CD4-positive, alpha-beta T cell (primary cell): ENCODE measurements at regions not wholly inside any gene's neighbourhood (a gene's known extent, or its start where the extent isn't known, plus 50 kb on each side); places are given as distances from the start of the nearest gene placed in this dataset.

ENCODE experiments used
- ATAC-seq: fragments of 200-7000 bp; cut with Tn5 transposase; one replicate; pipeline ENCODE4 v1.10.0; 2022; ENCODE audit warnings: mild to moderate bottlenecking; ENCODE audit not compliant: poor library complexity
- CTCF ChIA-PET: fragments of 350-600 bp; sonication (Branson Sonifier 250); formaldehyde crosslinking; loops from one replicate; lab custom pipeline; 2021; ENCODE audit warnings: antibody characterized with exemption, inconsistent platforms; lab: Charles Lee
- POLR2A ChIA-PET: fragments of 350-600 bp; sonication (Branson Sonifier 250); formaldehyde crosslinking; loops from one replicate; lab custom pipeline; 2021; ENCODE audit warnings: antibody characterized with exemption, inconsistent platforms; lab: Charles Lee
- DNase-seq, 14 experiments: peaks; one replicate each; pipeline ENCODE4 v3.0.0-alpha.2; 2013 to 2020; ENCODE audit warnings: mixed read lengths in 2 of 14
- H3K27ac ChIP-seq, 2 donors: one replicate each; pipeline versions ENCODE4 v1.5.1 to v1.7.0; 2013; ENCODE audit warnings: low read length in 2 of 2, low read depth in 1 of 2, mild to moderate bottlenecking in 1 of 2
- H3K27me3 ChIP-seq, 2 experiments: 1 replicate in 1 of 2; 2 replicates in 1 of 2; pipeline versions ENCODE4 v1.6.1 to v1.7.0; 2013; ENCODE audit warnings: low read length in 2 of 2, control low read depth in 1 of 2, mild to moderate bottlenecking in 1 of 2, moderate library complexity in 1 of 2; ENCODE audit not compliant: insufficient read depth in 2 of 2, control insufficient read depth in 1 of 2
- H3K36me3 ChIP-seq: one replicate; pipeline ENCODE4 v1.6.1; 2013; ENCODE audit warnings: low read length, control low read depth; ENCODE audit not compliant: insufficient read depth
- H3K4me1 ChIP-seq: one replicate; pipeline ENCODE4 v1.6.1; 2013; ENCODE audit warnings: low read length, control low read depth; ENCODE audit not compliant: insufficient read depth
- H3K4me3 ChIP-seq: one replicate; pipeline ENCODE4 v1.5.1; 2013; ENCODE audit warnings: mild to moderate bottlenecking, low read length, moderate library complexity
- H3K9me3 ChIP-seq, 2 experiments: 1 replicate in 1 of 2; 2 replicates in 1 of 2; pipeline versions ENCODE4 v1.6.1 to v1.7.0; 2013; ENCODE audit warnings: low read length in 2 of 2, mild to moderate bottlenecking in 2 of 2, control low read depth in 1 of 2, moderate library complexity in 1 of 2; ENCODE audit not compliant: control insufficient read depth in 1 of 2, insufficient read depth in 1 of 2
- H3K27ac Mint-ChIP-seq: one replicate; pipeline ENCODE4 v1.8.0; 2020; ENCODE audit warnings: mixed read lengths
- H3K27me3 Mint-ChIP-seq: one replicate; pipeline ENCODE4 v1.8.0; 2021; ENCODE audit warnings: mixed read lengths
- H3K36me3 Mint-ChIP-seq: one replicate; pipeline ENCODE4 v1.8.0; 2021; ENCODE audit warnings: low read depth, mixed read lengths
- H3K4me1 Mint-ChIP-seq: one replicate; pipeline ENCODE4 v1.8.0; 2021; ENCODE audit warnings: low read depth, mixed read lengths
- H3K4me3 Mint-ChIP-seq: one replicate; pipeline ENCODE4 v1.8.0; 2020; ENCODE audit warnings: mild to moderate bottlenecking, mixed read lengths
- H3K9me3 Mint-ChIP-seq: one replicate; pipeline ENCODE4 v1.8.0; 2020; ENCODE audit warnings: mixed read lengths
- intact Hi-C, 2 experiments: fragments of 100-400 bp; cut with DNase I in 1 of 2; cut with micrococcal nuclease in 1 of 2; formaldehyde crosslinking; loops; one replicate each; pipeline versions ENCODE4 v1.15.1 to v1.9.0; 2023 to 2025; cut with DNase I, micrococcal nuclease
- TF ChIP-seq, protein P1 (sequence below): fragments of 200-600 bp; IDR thresholded peaks from one replicate; pipeline ENCODE4 v1.8.0; 2022; ENCODE audit warnings: antibody characterized with exemption, mild to moderate bottlenecking

DNA sequence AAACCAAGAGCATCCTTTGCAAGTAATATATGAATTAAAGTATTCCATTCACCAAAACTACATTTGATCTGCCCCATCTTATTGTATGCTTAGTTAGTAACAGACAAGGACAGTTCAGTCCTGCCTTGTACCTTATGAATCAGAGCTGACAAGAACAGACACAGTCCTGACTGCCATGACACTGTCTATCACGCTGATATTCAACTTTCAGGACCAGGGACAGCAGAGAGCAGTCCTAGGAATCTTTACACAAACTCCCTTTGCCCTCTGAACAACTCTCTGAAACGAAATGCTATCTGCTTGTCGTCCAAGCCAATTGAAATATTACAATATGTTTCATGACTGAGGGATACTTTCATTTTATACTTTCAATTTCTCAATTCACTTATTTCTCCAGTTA, 268.6 kb upstream of the VCX start:
- Mint-ChIP-seq H3K36me3 (no peaks in the 10 kb centered on the region), H3K9me3 (no peaks in the 10 kb centered on the region), H3K27me3 (no peaks in the 10 kb centered on the region), H3K4me1 (no peaks in the 10 kb centered on the region), H3K27ac (no peak overlapping the region), H3K4me3 (no peak overlapping the region)
- ATAC-seq (no peak), DNase-seq (no peak)
- H3K27me3 ChIP-seq, result no peaks in the 10 kb centered on the region
- CTCF ChIA-PET, result no interaction called here
- H3K4me1 ChIP-seq, result no peaks in the 10 kb centered on the region
- H3K36me3 ChIP-seq, result no peaks in the 10 kb centered on the region
- POLR2A ChIA-PET, result no interaction called here
- no peaks in the 10 kb centered on the region for H3K9me3 ChIP-seq
- no peak overlapping the region for H3K4me3 ChIP-seq
- H3K27ac ChIP-seq, result no peak overlapping the region
- intact Hi-C loops, result no loop called here
- TF ChIP-seq, protein P1, sequence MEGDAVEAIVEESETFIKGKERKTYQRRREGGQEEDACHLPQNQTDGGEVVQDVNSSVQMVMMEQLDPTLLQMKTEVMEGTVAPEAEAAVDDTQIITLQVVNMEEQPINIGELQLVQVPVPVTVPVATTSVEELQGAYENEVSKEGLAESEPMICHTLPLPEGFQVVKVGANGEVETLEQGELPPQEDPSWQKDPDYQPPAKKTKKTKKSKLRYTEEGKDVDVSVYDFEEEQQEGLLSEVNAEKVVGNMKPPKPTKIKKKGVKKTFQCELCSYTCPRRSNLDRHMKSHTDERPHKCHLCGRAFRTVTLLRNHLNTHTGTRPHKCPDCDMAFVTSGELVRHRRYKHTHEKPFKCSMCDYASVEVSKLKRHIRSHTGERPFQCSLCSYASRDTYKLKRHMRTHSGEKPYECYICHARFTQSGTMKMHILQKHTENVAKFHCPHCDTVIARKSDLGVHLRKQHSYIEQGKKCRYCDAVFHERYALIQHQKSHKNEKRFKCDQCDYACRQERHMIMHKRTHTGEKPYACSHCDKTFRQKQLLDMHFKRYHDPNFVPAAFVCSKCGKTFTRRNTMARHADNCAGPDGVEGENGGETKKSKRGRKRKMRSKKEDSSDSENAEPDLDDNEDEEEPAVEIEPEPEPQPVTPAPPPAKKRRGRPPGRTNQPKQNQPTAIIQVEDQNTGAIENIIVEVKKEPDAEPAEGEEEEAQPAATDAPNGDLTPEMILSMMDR, result no peak

DNA sequence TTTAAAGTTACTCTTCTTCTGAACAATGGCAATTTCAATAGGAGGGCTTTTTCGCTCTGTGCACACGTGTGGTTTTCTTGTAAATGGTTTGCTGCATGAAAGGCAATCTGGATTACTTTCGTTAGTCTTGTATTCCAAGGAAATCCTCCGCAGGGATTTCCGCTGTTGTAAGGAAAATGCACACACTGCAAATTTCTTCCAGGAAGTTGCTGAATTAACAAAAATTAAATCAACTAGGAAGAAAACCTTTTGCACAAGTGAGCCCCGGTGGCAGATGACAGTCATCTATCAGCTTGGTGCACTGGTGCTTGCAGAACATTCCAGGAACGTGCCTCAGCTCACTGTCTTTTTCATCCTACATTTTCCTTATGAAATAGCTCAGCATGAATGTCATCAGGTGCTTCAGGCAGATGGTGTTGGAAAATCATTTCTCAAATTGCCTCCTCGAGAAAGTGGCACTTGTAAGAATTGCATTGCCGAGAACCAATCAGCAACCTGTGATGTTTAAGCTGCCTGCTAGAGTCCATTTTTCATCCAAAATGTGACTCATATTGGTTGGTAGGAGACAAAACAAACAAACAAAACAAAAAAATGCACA, 272.4 kb upstream of the VCX start:
- intact Hi-C loops, result no loop called here
- ChIA-PET POLR2A (no interaction called here), CTCF (no interaction called here)
- Histone ChIP-seq H3K4me3 (no peak overlapping the region), H3K9me3 (no peaks in the 10 kb centered on the region), H3K4me1 (no peaks in the 10 kb centered on the region), H3K27ac (no peak overlapping the region), H3K27me3 (no peaks in the 10 kb centered on the region), H3K36me3 (no peaks in the 10 kb centered on the region)
- Mint-ChIP-seq H3K36me3 (no peaks in the 10 kb centered on the region), H3K9me3 (no peaks in the 10 kb centered on the region), H3K27ac (no peak overlapping the region), H3K4me1 (no peaks in the 10 kb centered on the region), H3K27me3 (no peaks in the 10 kb centered on the region), H3K4me3 (no peak overlapping the region)
- TF ChIP-seq, protein P1, result no peak
- ATAC-seq (no peak), DNase-seq (no peak)

DNA sequence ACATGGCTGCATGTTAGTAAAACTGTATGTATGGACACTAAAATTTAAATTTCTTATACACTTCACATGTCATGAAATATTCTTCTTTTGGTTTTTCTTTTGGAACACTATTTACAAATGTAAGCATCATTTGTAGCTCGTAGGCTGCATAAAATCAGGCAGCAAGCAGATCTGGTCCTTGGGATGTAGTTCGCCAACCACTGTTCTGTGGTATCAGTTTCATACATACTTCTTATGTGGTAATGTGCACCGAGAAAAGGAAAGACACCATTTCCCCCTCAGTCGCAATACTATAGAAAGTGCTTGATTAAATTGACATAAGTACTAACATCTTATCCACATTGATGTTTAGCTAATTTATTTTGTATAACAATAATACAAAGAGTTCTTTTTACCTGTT, 274.4 kb upstream of the VCX start:
- ChIA-PET CTCF (no interaction called here), POLR2A (no interaction called here)
- Mint-ChIP-seq H3K9me3 (no peaks in the 10 kb centered on the region), H3K4me3 (no peak overlapping the region), H3K36me3 (no peaks in the 10 kb centered on the region), H3K27ac (no peak overlapping the region), H3K27me3 (no peaks in the 10 kb centered on the region), H3K4me1 (no peaks in the 10 kb centered on the region)
- no peak for DNase-seq
- H3K27ac ChIP-seq, result no peak overlapping the region
- no peaks in the 10 kb centered on the region for H3K36me3 ChIP-seq
- H3K4me1 ChIP-seq, result no peaks in the 10 kb centered on the region
- intact Hi-C loops, result no loop called here
- TF ChIP-seq, protein P1, result no peak
- no peaks in the 10 kb centered on the region for H3K27me3 ChIP-seq
- no peak for ATAC-seq
- H3K4me3 ChIP-seq, result no peak overlapping the region
- no peaks in the 10 kb centered on the region for H3K9me3 ChIP-seq
